NCI-H146 treated with DMSO at 0.1 percent for 48 hours (cell line): ENCODE measurements at regions not wholly inside any gene's neighbourhood (a gene's known extent, or its start where the extent isn't known, plus 50 kb on each side); places are given as distances from the start of the nearest gene placed in this dataset.

Experiments used
- DNase-seq: peaks from one replicate; lab custom pipeline; 2025; ENCODE audit not compliant: unreplicated experiment; lab: John Stamatoyannopoulos, UW

DNA sequence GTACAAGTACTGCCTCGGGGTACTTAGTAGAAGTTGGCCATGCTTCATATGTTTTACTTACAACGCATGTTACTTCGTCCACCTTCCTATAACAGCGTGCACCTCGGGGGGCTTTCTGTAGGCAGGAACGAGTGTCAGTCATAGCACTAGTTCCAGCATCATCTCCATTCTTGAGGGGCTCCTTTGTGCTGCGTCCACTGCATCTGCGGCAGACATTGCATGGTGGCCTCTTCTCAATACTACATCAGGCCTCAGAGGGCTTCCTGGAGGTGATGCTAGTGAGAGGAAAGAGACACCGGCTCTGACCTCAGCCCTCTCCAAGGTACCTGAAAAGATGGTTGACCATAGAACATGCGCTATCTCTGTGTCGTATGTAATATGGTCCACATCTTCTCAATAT is 121.2 kb upstream of the RTL1 start:
- DNase-seq = no peak

DNA sequence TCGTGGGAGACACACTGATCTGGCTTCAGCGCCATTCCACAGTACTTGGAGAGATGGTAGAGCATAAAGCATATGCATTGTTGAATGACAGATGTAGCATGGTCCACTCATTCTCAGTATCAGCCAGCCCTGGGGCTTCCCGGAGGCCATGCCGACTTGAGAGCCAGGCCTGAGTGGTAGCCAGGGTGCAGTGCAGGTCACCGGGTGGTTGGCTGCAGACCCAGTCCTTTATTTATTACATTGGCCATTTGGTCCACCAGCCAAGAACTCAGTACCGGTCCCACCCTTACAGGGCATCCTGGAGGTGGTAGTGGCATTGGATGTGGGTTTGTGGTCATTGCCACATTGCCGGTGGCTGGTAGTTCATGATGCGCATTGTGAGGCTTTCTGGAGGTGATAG is 121.6 kb upstream of the RTL1 start:
- DNase-seq = no peak

DNA sequence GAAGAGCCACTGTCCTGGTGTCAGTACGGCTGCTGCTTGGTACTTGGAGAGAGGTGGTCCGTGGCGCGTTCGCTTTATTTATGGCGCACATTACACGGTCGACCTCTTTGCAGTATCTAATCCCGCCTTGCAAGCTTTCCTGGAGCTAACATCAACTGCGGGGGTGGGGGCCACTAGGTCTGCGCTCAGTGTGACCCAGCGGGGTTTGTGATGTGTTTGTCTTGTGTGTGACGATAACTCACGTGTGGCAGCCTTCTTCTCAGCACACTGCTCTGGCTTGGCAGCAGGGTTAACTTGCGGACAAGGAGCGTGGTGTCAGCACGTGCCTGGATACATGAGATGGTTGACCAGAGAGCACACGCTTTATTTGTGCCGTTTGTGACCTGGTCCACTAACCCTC is 122.2 kb upstream of the RTL1 start:
- no peak for DNase-seq

GRCh38 chr14:101026341-101026740 is 122.8 kb upstream of the RTL1 start:
- DNase-seq = no peak

GRCh38 chr14:101027291-101027690 is 123.8 kb upstream of the RTL1 start:
- no peak for DNase-seq

DNA sequence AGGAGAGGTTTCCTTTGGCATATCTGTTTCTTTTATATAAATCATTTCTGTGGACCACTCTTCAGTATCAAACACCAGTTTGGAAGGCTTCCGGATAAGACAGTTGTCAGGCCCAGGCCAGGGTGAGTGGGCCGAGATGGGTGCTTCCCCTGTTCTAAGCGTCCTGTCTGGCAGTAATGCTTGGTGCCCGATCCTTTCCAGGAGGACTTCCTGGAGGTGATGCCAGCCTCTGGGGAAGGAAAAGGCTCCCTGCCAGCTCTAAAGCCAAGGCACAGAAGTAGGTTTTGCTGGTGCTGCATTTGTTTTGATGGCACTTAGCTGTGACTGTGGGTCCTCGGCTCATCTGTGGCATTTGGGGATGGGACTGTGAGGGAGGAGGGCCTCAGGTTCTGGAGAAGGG is 124.4 kb upstream of the RTL1 start:
- no peak for DNase-seq

DNA sequence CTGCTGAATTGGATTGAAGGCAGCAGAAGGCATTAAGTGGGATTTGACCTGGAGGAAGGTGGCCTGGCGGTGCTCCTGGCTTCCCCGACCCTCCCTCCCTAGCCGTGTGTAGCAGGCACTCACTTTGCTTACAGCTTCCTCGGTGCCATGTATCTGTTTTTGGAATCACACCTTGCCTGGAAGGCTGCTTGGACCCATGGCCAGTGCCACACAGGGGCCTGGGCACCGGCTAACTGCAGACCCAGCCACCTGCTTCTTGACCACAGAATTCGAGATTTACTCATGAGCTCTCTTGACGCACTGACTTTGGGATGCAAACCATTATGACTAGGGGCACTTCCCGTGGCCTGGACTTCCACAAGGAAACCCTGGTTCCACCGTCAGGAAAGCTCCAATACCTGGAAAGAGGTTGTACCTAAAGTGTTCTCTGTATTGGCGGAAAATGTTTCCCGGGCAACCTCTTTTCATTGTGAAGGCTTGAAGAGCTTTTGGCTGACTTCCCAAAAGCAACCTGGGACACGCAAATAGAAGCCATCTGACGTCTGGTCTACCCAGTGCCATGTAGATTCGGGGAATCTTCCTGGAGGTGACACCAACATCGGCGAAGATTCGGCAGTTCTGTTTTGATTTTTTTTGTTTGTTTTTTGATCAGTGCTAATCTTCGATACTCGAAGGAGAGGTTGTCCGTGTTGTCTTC is 125.6 kb upstream of the RTL1 start:
- DNase-seq = no peak

- no peak for DNase-seq
Measured at GRCh38 chr14:101029668-101030290, 126.3 kb upstream of the RTL1 start.

DNA sequence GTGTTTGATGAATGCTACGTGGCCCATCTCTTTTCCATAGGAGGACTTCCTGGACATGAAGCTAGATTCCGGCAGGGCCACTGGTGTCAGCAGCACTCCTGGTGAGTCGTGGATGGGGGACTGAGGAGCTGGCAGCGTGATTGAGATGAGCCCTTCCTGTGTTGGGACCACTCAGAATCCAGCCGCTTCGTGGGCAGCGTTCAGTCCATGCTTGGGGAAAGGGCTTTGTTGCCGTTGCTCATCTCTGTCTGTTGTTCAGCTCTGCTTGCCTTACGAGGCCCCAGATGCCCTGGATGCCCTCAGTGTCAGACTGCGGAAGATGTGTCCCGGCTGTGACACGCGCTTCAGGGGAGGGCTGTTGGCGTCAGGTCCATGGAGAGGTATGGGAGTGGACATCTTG is 127.1 kb upstream of the RTL1 start:
- no peak for DNase-seq

GRCh38 chr14:101031186-101031585 is 127.7 kb upstream of the RTL1 start:
- no peak for DNase-seq

- no peak for DNase-seq
Measured at GRCh38 chr14:101031721-101032120, 128.2 kb upstream of the RTL1 start.

DNA sequence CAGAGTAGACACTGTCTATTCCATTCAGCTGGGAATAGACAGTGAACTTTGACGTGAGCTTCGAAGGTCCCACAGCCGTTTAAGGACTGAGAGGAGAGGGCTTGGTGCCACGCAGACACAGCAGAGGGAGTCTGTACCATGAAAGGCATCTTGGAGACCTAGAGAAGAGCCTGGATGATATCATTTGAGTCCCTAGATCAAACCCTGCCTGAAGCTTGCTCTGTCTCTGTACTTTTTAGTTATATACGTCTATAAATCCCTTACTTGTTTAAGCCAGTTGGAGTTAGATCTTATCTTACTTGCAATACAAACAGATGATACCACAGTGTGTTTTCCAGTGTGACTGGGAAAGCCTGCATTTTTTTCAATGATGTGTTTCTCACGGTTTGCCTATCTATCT is 128.9 kb upstream of the RTL1 start:
- no peak for DNase-seq

- DNase-seq = no peak
Measured at GRCh38 chr14:101033006-101033405, 129.5 kb upstream of the RTL1 start.

- DNase-seq = no peak
Measured at GRCh38 chr14:101033446-101034165, 130.1 kb upstream of the RTL1 start.

DNA sequence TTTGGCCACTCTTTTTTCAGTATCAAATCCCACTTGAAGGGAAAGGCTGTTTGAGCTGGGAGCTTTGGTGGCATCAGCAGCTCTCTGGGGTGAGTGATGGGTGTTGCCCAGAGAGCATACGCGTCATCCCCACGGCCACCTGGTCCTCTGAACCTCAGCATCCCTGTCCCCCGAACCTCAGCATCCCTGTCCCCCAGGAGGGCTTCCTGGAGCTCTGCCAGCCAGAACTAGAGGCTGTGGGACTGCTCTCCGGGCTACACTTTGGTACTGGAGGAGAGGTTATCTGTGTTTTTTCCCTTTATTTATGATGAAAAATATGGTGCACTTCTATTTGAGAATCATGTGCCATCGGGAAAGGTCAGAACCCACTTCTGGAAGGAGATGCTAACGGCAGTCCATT is 131.5 kb upstream of the RTL1 start:
- no peak for DNase-seq

- DNase-seq = no peak
Measured at GRCh38 chr14:101035466-101036225, 132.1 kb upstream of the RTL1 start.

DNA sequence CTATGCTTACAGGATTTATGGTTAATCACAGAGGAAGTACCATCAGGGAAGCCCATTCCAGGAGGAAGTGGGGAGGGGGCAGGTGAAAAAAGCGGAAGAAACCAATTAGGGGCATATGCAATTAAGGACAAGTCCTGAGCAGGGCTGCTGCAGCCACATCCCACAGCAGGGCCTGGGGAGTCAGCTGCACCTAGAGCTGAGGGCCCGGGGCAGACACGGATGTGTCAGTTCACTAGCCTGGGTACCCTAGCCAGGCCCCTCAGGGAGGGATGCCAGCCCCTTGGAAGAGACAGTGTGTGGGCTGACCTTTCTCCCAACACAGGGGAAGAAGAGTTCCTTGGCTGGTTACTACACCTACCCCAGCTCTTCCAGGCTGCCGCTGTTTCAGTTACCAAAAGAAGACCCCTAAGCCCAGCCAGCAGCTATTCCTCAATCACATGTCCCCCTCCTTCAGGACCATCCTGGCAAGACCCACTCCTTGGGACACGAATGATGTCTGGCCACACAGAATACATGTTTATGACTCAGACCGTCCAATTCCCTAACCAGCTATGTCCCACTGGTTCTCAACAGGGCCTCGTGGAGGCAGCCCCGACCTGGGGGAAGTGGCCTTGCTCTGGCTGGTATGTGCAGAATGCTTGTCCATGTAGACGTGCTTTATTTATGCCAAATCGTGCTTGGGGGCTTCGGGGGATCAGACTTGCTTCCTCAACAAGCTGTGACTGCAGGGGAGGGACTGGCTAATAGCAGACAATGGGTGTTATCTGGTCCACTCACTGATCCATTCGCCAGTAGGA is 133.7 kb upstream of the RTL1 start:
- DNase-seq = no peak

DNA sequence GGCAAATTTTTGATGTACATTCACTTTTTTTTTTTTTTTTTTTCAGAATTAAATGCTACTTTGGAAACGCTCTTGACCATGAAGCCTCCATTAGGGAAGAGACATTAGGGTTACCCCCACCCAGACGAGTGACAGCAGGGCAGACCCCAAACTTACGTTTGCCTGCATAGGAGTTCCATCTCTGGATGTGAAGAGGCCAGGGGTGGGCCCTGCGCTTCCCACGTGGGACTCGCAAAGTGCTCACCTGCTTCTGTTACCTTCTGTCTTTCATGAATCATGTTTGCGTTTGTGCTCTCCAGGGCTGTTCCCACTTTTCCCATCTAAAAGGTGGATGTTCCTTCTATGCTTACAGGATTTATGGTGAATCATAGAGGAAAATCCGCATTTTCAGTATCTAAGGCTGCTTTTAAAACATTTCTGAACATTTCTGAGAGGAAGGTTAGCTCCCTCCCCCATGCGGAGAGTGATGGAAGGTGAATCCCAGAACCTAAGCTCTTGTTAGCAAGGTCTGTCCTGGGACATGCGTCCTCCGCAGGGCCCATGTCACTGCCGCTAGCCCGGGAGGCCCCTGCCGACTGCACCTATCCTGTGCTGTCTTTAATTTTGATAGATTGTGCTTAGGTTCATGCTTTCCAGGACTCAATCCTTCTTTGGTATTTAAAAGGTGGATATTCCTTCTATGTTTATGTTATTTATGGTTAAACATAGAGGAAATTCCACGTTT is 135.7 kb upstream of the RTL1 start:
- no peak for DNase-seq

DNA sequence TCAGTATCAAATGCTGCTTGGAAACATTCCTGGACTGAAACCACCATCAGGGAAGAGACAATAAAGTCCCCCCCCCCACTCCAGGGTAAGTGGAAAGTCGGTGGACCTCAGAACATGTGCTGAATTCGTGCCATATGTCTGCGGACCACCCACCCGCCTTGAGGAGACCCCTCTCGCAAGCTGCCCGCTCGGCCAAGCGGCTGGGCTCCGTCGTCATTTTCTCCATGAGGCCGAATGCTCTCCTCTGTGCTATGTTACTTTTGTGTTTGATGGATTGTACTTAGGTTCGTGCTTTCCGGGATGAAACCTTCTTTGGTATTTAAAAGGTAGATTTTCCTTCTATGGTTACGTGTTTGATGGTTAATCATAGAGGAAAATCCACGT is 136.2 kb upstream of the RTL1 start:
- no peak for DNase-seq
